Stimulated activated naive CD8-positive, alpha-beta T cell treated with anti-CD3 and anti-CD28 coated beads, Interleukin-15, amount 100 ng/mL, for 72 hours (primary cell): ENCODE measurements at regions not wholly inside any gene's neighbourhood (a gene's known extent, or its start where the extent isn't known, plus 50 kb on each side); places are given as distances from the start of the nearest gene placed in this dataset.

ENCODE experiments used
- ATAC-seq: fragments of 150-1000 bp; cut with Tn5 transposase; 2 replicates; pipeline ENCODE4 v1.10.0; 2021; ENCODE audit warnings: mild to moderate bottlenecking, moderate library complexity
- DNase-seq, 2 donors: peaks; one replicate each; pipeline ENCODE4 v3.0.0; 2021 to 2022
- H3K27ac Mint-ChIP-seq, 2 donors: one replicate each; pipeline ENCODE4 v1.8.0; 2022; ENCODE audit warnings: mild to moderate bottlenecking in 2 of 2, mixed read lengths in 2 of 2, moderate library complexity in 2 of 2
- H3K27me3 Mint-ChIP-seq: one replicate; pipeline ENCODE4 v1.8.0; 2022; ENCODE audit warnings: mixed read lengths
- H3K4me1 Mint-ChIP-seq: one replicate; pipeline ENCODE4 v1.8.0; 2022; ENCODE audit warnings: mild to moderate bottlenecking, mixed read lengths
- H3K4me3 Mint-ChIP-seq, 2 donors: one replicate each; pipeline ENCODE4 v1.8.0; 2022; ENCODE audit warnings: mild to moderate bottlenecking in 2 of 2, mixed read lengths in 2 of 2, moderate library complexity in 1 of 2
- H3K9me3 Mint-ChIP-seq, 2 donors: one replicate each; pipeline ENCODE4 v1.8.0; 2022; ENCODE audit warnings: mixed read lengths in 2 of 2

DNA sequence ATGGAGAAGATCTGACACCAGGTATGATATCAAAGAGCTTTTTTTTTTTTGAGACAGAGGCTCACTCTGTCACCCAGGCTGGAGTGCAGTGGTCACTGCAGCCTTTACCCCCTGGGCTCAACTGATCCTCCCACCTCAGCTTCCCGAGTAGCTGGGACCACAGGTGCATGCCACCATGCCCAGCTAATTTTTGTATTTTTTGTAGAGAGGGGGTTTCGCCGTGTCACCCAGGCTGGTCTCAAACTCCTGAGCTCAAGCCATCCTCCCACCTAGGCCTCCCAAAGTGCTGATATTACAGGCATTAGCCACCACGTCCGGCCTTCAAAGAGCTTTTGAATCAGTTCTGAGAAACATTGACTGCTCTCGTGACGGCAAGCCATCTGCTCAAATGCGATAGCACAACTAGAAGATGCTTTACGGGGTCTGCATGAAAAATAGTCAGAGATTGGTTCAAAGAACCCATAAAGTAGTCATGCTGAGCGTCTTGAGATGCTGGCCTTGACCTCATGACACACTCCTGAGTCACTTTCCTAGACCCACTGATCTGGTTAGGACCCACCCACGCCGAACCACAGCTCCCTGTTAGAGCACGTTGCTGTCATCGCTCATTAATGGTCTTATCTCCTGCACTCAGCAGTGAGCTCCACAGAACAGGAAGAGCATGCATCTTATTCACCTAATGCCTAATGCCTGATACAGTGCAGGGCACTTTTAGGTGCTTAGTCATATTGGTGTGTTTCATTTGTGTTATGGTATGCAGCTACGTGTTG lies 57.0 kb upstream of the NR2F2 start:
- ATAC-seq = peak; percentile 46

DNA sequence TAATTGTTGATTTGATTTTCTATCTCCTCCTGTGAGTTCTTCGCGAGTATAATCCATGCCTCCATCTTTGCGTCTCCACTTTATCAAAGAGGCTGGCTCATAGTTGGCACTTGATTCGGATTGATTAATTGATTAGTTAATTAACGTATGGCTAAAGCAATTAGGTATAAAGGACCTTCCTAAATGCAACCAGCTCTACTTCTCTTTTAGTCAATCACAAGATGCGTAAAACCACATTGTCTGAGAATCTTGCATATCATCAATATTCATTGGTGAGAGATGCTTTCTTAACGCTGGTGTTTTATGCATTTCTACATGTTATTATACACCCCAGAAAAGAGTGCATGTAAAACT lies 56.4 kb upstream of the NR2F2 start:
- H3K27ac Mint-ChIP-seq = no peak overlapping the region
- H3K27me3 Mint-ChIP-seq = no peaks in the 10 kb centered on the region
- DNase-seq (no peak), ATAC-seq (no peak)
- H3K4me1 Mint-ChIP-seq = no peaks in the 10 kb centered on the region
- H3K9me3 Mint-ChIP-seq = no peaks in the 10 kb centered on the region
- no peak overlapping the region for H3K4me3 Mint-ChIP-seq

More for the DNA sequence above, 57.0 kb upstream of the NR2F2 start:
- Mint-ChIP-seq H3K4me3 (no peak overlapping the region), H3K4me1 (no peaks in the 10 kb centered on the region), H3K27me3 (no peaks in the 10 kb centered on the region), H3K27ac (no peak overlapping the region), H3K9me3 (no peaks in the 10 kb centered on the region)
- peak in 1 of 2 donors; percentile 8 for DNase-seq

DNA sequence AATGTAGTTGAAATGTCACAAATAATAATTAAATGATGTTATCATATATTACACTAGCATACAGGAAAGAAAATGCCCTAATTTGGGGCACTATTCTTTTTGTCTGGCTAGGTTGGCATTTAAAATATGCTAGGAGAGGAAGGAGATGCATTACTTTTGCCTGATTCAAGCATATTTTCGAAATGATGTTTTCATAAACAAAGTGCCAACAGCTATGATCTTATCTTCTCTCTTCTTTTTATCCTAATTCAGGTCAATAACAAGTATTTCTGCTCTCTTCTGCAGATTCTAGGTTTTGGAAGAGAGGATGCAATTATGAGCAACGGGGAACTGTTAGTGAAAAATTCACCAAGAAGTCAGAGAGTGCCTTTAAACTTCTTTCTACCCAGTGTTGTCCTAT lies 55.8 kb upstream of the NR2F2 start:
- Mint-ChIP-seq H3K9me3 (no peaks in the 10 kb centered on the region), H3K4me1 (no peaks in the 10 kb centered on the region), H3K27ac (no peak overlapping the region), H3K27me3 (no peaks in the 10 kb centered on the region), H3K4me3 (no peak overlapping the region)
- ATAC-seq = no peak
- DNase-seq = no peak

DNA sequence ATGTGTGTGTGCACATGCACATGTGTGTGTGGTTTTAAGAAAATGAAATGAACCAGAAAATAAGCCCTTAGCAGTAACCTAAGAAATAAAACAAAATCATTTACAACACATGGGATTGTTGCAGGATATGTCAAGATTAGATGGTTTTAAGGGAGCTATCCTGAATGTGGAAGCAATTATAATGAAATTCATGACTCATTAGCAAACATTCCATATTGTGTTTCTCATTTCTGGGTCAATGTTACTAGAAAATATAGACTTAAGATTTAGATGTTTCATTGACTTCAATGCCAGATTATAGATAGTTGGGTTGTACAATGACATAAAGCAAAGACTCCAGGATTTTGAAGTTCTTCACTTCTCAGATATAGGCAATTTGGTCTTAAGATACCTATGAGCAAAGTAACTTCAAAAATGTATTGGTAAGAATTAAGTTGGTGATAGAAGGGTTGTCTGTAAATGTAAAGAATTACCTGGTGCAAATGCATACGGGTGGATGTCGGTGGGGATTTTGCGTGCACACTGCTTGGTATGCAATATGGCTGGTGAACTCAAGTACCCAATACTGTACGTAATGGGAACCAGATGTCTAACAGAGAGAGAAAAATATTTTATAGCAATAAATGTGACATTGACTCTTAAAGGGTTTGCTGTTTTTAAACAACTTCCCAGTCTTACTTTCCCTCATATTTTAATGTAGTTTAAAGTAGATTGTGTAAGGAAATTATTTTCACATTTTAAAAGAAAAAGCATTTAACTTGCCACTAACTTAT lies 53.9 kb upstream of the NR2F2 start:
- H3K27ac Mint-ChIP-seq = peak overlapping the region in 1 of 2 donors; percentile 26
- no peak overlapping the region for H3K4me3 Mint-ChIP-seq
- peaks cover 0 to 6% of the 10 kb centered on the region in 2 donors for H3K9me3 Mint-ChIP-seq
- DNase-seq = no peak
- no peak for ATAC-seq
- H3K27me3 Mint-ChIP-seq = no peaks in the 10 kb centered on the region
- no peaks in the 10 kb centered on the region for H3K4me1 Mint-ChIP-seq
